H1 (cell line): ENCODE measurements at regions not wholly inside any gene's neighbourhood (a gene's known extent, or its start where the extent isn't known, plus 50 kb on each side); places are given as distances from the start of the nearest gene placed in this dataset.

Source experiments
- CTCF ChIA-PET: fragments of 300-600 bp; sonication (Branson Sonifier 250); formaldehyde crosslinking; loops from one replicate; lab custom pipeline; 2021; ENCODE audit not compliant: partially characterized antibody; lab: Charles Lee
- POLR2A ChIA-PET: fragments of 300-600 bp; sonication (Branson Sonifier 250); formaldehyde crosslinking; loops from one replicate; lab custom pipeline; 2021; ENCODE audit warnings: inconsistent platforms; ENCODE audit not compliant: partially characterized antibody; lab: Charles Lee
- DNase-seq, 2 experiments: peaks; one replicate each; pipeline versions ENCODE4 v3.0.0 to v3.0.0-alpha.2; 2010 to 2022; ENCODE audit warnings: low spot score in 2 of 2, low read depth in 1 of 2, mixed read lengths in 1 of 2
- FAIRE-seq: peaks from 2 replicates; lab custom pipeline; 2011; peaks lifted over from hg19 to GRCh38; lab: Jason Lieb, UNC
- H2AFZ ChIP-seq: 2 replicates; pipeline ENCODE4 v1.8.1; 2012; ENCODE audit warnings: low read length, inconsistent platforms
- H2AK5ac ChIP-seq: 2 replicates; pipeline ENCODE4 v1.6.1; 2013; ENCODE audit warnings: low read depth, low read length
- H2BK120ac ChIP-seq: replicated peaks from 2 replicates; pipeline ENCODE3; 2013; ENCODE audit warnings: low read depth, low read length, inconsistent platforms
- H2BK12ac ChIP-seq: 2 replicates; pipeline ENCODE4 v1.6.1; 2013; ENCODE audit warnings: low read depth, low read length
- H2BK15ac ChIP-seq: 2 replicates; pipeline ENCODE4 v1.6.1; 2013; ENCODE audit warnings: low read length
- H2BK20ac ChIP-seq: 2 replicates; pipeline ENCODE4 v1.6.1; 2013; ENCODE audit warnings: low read length
- H2BK5ac ChIP-seq: 2 replicates; pipeline ENCODE4 v1.6.1; 2013; ENCODE audit warnings: low read depth, low read length
- H3K14ac ChIP-seq: 2 replicates; pipeline ENCODE4 v1.6.1; 2013; ENCODE audit warnings: inconsistent platforms; ENCODE audit not compliant: insufficient read length
- H3K18ac ChIP-seq: 2 replicates; pipeline ENCODE4 v1.6.1; 2013; ENCODE audit warnings: low read length; ENCODE audit errors: extremely low read depth
- H3K23ac ChIP-seq: 2 replicates; pipeline ENCODE4 v1.6.1; 2013; ENCODE audit warnings: inconsistent platforms; ENCODE audit not compliant: insufficient read length
- H3K23me2 ChIP-seq: 2 replicates; pipeline ENCODE4 v1.6.1; 2013; ENCODE audit warnings: low read depth, low read length
- H3K27ac ChIP-seq: 2 replicates; pipeline ENCODE4 v1.6.1; 2011; ENCODE audit warnings: low read depth, low read length, inconsistent platforms
- H3K27me3 ChIP-seq, 4 experiments: replicated peaks in 1 of 4; 1 replicate in 1 of 4; 2 replicates in 3 of 4; pipeline versions ENCODE4 v1.6.1 to v1.8.1; 2011 to 2013; ENCODE audit warnings: low read length in 3 of 4, mild to moderate bottlenecking in 3 of 4, inconsistent platforms in 2 of 4, mixed read lengths in 2 of 4, moderate library complexity in 1 of 4; ENCODE audit not compliant: control insufficient read depth in 3 of 4, insufficient read depth in 3 of 4; ENCODE audit errors: extremely low read depth in 1 of 4
- H3K36me3 ChIP-seq, 4 experiments: 2 replicates each; pipeline versions ENCODE4 v1.6.1 to v1.8.1; 2011 to 2013; ENCODE audit warnings: mild to moderate bottlenecking in 4 of 4, low read length in 3 of 4, moderate library complexity in 2 of 4, control low read depth in 1 of 4, inconsistent platforms in 1 of 4; ENCODE audit not compliant: insufficient read depth in 4 of 4, control insufficient read depth in 2 of 4
- H3K4ac ChIP-seq: replicated peaks from 2 replicates; pipeline ENCODE3; 2013; ENCODE audit warnings: low read length, low read depth, mixed read lengths, inconsistent platforms; ENCODE audit not compliant: insufficient read length
- H3K4me1 ChIP-seq, 4 experiments: replicated peaks in 1 of 4; 1 replicate in 1 of 4; 2 replicates in 3 of 4; pipeline versions ENCODE4 v1.6.1 to v1.8.1; 2011 to 2013; ENCODE audit warnings: low read length in 3 of 4, inconsistent platforms in 2 of 4, mixed read lengths in 1 of 4; ENCODE audit not compliant: insufficient read depth in 4 of 4, control insufficient read depth in 3 of 4
- H3K4me2 ChIP-seq, 2 experiments: 2 replicates each; pipeline versions ENCODE4 v1.6.1 to v1.8.1; 2011 to 2013; ENCODE audit warnings: low read depth in 2 of 2, low read length in 2 of 2, control low read depth in 1 of 2, inconsistent platforms in 1 of 2, mild to moderate bottlenecking in 1 of 2; ENCODE audit not compliant: insufficient read depth in 1 of 2
- H3K4me3 ChIP-seq, 4 experiments: fragments of 200-600, 300-600 bp in 1 of 4; sonication (generic), shearing (Covaris generic), sonication (Bioruptor Twin) in 1 of 4; 2 replicates each; pipeline versions ENCODE4 v1.5.1 to v1.8.1; 2011 to 2016; ENCODE audit warnings: low read length in 4 of 4, low read depth in 3 of 4, control low read depth in 2 of 4, inconsistent platforms in 2 of 4, mild to moderate bottlenecking in 2 of 4, mixed read lengths in 1 of 4, moderate library complexity in 1 of 4; ENCODE audit not compliant: insufficient read depth in 2 of 4; ENCODE audit errors: extremely low read depth in 1 of 4
- H3K56ac ChIP-seq: replicated peaks from 2 replicates; pipeline ENCODE3; 2013; ENCODE audit warnings: low read depth, mild to moderate bottlenecking, mixed read lengths, low read length, inconsistent platforms; ENCODE audit not compliant: insufficient read length
- H3K79me1 ChIP-seq: 2 replicates; pipeline ENCODE4 v1.6.1; 2013; ENCODE audit warnings: low read depth, low read length, control low read depth
- H3K79me2 ChIP-seq, 2 experiments: 2 replicates each; pipeline versions ENCODE4 v1.6.1 to v1.8.1; 2012 to 2013; ENCODE audit warnings: low read length in 2 of 2, mild to moderate bottlenecking in 2 of 2, inconsistent platforms in 1 of 2; ENCODE audit not compliant: insufficient read depth in 2 of 2, control insufficient read depth in 1 of 2
- H3K9ac ChIP-seq, 4 experiments: replicated peaks in 1 of 4; 1 replicate in 1 of 4; 2 replicates in 3 of 4; pipeline versions ENCODE4 v1.6.1 to v1.8.1; 2011 to 2013; ENCODE audit warnings: low read depth in 3 of 4, low read length in 3 of 4, control low read depth in 2 of 4, mild to moderate bottlenecking in 2 of 4, moderate library complexity in 2 of 4, inconsistent platforms in 1 of 4; ENCODE audit errors: extremely low read depth in 1 of 4
- H3K9me3 ChIP-seq, 2 experiments: 2 replicates each; pipeline versions ENCODE4 v1.6.1 to v1.8.1; 2012 to 2013; ENCODE audit warnings: mild to moderate bottlenecking in 2 of 2, moderate library complexity in 2 of 2, control low read depth in 1 of 2, inconsistent platforms in 1 of 2, low read depth in 1 of 2, low read length in 1 of 2, mixed read lengths in 1 of 2; ENCODE audit not compliant: insufficient read depth in 2 of 2
- H4K20me1 ChIP-seq, 2 experiments: replicated peaks in 1 of 2; 2 replicates each; pipeline versions ENCODE3 to v1.8.1; 2011 to 2013; ENCODE audit warnings: inconsistent platforms in 2 of 2, low read length in 2 of 2, mild to moderate bottlenecking in 1 of 2; ENCODE audit not compliant: insufficient read depth in 2 of 2, control insufficient read depth in 1 of 2
- H4K5ac ChIP-seq: 2 replicates; pipeline ENCODE4 v1.6.1; 2013; ENCODE audit warnings: low read length, low read depth, mixed read lengths, inconsistent platforms; ENCODE audit not compliant: insufficient read length
- H4K8ac ChIP-seq: 2 replicates; pipeline ENCODE4 v1.8.0; 2013; ENCODE audit warnings: mild to moderate bottlenecking, moderate library complexity, low read length, inconsistent platforms; ENCODE audit not compliant: insufficient read depth; ENCODE audit errors: extremely low read depth
- H4K91ac ChIP-seq: replicated peaks from 2 replicates; pipeline ENCODE3; 2013; ENCODE audit warnings: low read length, mixed read lengths, inconsistent platforms; ENCODE audit not compliant: insufficient read length
- BACH1 ChIP-seq: IDR thresholded peaks from 2 replicates; pipeline ENCODE4 v1.6.1; 2012; ENCODE audit warnings: low read length, improper control_type of control experiment
- EGR1 ChIP-seq: IDR thresholded peaks from 2 replicates; pipeline ENCODE4 v1.6.1; 2011; ENCODE audit warnings: low read depth, low read length, borderline replicate concordance
- KDM4A ChIP-seq: IDR thresholded peaks from one replicate; pipeline ENCODE4 v1.7.1; 2012; ENCODE audit warnings: low read depth, mild to moderate bottlenecking, moderate library complexity, low read length, inconsistent platforms; ENCODE audit not compliant: severe bottlenecking
- RNF2 ChIP-seq: fragments of 200-900, 300-1000 bp; sonication (generic); IDR thresholded peaks from 2 replicates; pipeline ENCODE4 v1.7.1; 2016; ENCODE audit warnings: borderline replicate concordance, low read depth, mild to moderate bottlenecking, antibody characterized with exemption, low read length; ENCODE audit not compliant: poor library complexity, severe bottlenecking; ENCODE audit errors: missing control alignments

- Histone ChIP-seq H3K18ac (no peak overlapping the region), H3K9me3 (peaks cover 0 to 6% of the 10 kb centered on the region in 2 experiments; a peak in 1 of 4 replicates), H4K20me1 (no peaks in the 10 kb centered on the region), H3K27me3 (no peaks in the 10 kb centered on the region), H2BK120ac (no peak overlapping the region), H3K79me1 (no peaks in the 10 kb centered on the region), H3K14ac (no peak overlapping the region), H2BK20ac (no peak overlapping the region), H3K23ac (no peak overlapping the region), H4K8ac (no peak overlapping the region), H2BK12ac (no peak overlapping the region), H3K4me1 (peaks cover 0 to 3% (median 0%) of the 10 kb centered on the region in 4 experiments; a peak in 1 of 7 replicates), H4K91ac (no peak overlapping the region), H3K4me2 (no peak overlapping the region), H3K56ac (no peak overlapping the region), H3K9ac (no peak overlapping the region), H2BK5ac (no peak overlapping the region), H2AFZ (no peak overlapping the region), H3K36me3 (0 out of 8 replicates have a peak, but pooled peaks cover 0 to 3% (median 0%) of the 10 kb centered on the region in 4 experiments), H3K79me2 (no peaks in the 10 kb centered on the region), H2AK5ac (no peak overlapping the region), H4K5ac (no peak overlapping the region), H3K4me3 (no peak overlapping the region), H3K4ac (no peak overlapping the region), H3K27ac (no peak overlapping the region), H3K23me2 (no peaks in the 10 kb centered on the region), H2BK15ac (no peak overlapping the region)
- ChIA-PET CTCF (no interaction called here), POLR2A (no interaction called here)
- FAIRE-seq (no peak), DNase-seq (no peak)
- no peak for TF ChIP-seq BACH1
- TF ChIP-seq KDM4A: no peak
- no peak for TF ChIP-seq EGR1
- no peak for TF ChIP-seq RNF2
These were observed 343.0 kb downstream of the CD83 start for GRCh38 chr6:14460556-14460955.
